ENCODE measurements at regions not wholly inside any gene's neighbourhood (a gene's known extent, or its start where the extent isn't known, plus 50 kb on each side); places are given as distances from the start of the nearest gene placed in this dataset.

DNA sequence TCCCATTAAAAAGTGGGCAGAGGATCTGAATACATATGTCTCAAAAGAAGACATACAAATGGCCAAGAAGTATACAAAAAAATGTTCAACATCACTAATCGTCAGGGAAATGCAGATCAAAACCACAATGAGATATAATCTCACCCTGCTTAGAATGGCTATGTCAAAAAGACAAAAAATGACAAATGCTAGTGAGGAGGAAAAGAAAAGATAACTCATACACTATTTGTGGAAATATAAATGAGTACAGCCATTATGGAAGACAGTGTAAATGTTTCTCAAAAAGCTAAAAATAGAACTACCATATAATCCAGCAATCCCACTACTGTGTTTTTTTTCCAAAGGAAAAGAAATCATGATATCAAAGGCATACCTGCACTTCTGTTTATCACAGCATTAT lies 450.7 kb downstream of the EFNA5 start:
- TF ChIP-seq, protein P1, sequence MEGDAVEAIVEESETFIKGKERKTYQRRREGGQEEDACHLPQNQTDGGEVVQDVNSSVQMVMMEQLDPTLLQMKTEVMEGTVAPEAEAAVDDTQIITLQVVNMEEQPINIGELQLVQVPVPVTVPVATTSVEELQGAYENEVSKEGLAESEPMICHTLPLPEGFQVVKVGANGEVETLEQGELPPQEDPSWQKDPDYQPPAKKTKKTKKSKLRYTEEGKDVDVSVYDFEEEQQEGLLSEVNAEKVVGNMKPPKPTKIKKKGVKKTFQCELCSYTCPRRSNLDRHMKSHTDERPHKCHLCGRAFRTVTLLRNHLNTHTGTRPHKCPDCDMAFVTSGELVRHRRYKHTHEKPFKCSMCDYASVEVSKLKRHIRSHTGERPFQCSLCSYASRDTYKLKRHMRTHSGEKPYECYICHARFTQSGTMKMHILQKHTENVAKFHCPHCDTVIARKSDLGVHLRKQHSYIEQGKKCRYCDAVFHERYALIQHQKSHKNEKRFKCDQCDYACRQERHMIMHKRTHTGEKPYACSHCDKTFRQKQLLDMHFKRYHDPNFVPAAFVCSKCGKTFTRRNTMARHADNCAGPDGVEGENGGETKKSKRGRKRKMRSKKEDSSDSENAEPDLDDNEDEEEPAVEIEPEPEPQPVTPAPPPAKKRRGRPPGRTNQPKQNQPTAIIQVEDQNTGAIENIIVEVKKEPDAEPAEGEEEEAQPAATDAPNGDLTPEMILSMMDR (IDR thresholded peaks at IDR 0.05; ENCODE audit: low read depth, low read length, missing control alignments) = no peak
- no peak for DNase-seq (ENCODE audit: extremely low read depth, low read depth)
- no peak overlapping the region for H3K4me3 ChIP-seq (replicated peaks; ENCODE audit: low read depth, low read length)

- TF ChIP-seq, protein P1 (IDR thresholded peaks at IDR 0.05; ENCODE audit: low read depth, low read length, missing control alignments) = no peak
- DNase-seq (ENCODE audit: extremely low read depth, low read depth) = no peak
- H3K4me3 ChIP-seq (replicated peaks; ENCODE audit: low read depth, low read length) = no peak overlapping the region
Measured at GRCh38 chr5:107218457-107219193, 452.1 kb downstream of the EFNA5 start.

DNA sequence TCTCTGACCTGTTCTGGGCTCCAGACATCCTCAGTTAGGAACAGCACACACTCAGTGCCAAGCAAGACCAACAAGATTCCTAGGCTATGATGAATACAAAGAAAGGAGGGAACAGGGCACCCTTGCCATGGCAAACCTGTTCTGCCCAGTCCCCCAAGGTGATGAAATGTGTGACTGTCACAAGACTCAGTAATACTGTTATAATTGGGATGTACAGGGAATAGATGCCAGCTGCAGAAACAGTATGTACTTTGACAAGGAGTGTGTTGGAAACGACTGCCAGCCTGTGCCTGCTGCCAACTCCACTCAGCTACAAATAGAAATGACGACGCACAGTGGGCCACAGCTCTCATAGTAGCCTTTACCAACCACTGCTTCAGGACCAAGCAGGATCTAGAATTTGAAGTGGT lies 453.0 kb downstream of the EFNA5 start:
- no peak for DNase-seq (ENCODE audit: extremely low read depth, low read depth)
- H3K4me3 ChIP-seq (replicated peaks; ENCODE audit: low read depth, low read length) = no peak overlapping the region
- TF ChIP-seq, protein P1 (IDR thresholded peaks at IDR 0.05; ENCODE audit: low read depth, low read length, missing control alignments) = no peak

- TF ChIP-seq, protein P1 (IDR thresholded peaks at IDR 0.05; ENCODE audit: low read depth, low read length, missing control alignments) = no peak
Measured at GRCh38 chr5:107216587-107216986, 454.1 kb downstream of the EFNA5 start.

DNA sequence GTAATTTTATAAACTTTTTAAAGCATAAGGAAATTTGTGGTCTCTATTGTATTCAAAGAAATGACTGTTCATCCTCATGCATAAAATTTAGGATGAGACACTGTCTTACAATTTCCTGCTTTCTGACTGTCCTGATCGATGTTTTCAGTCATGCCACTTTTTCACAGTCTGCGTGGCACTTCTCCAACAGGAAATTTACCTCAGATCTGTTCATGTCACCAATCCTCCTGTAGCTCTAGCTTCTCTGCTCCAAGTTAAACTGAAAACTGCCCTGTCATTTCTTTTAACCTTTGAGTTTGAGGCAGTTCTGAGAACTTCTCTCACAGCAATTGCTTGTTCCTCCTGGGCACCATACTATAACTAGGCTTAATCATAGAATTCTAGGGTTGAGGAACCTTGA lies 455.1 kb downstream of the EFNA5 start:
- TF ChIP-seq, protein P1 (IDR thresholded peaks at IDR 0.05; ENCODE audit: low read depth, low read length, missing control alignments) = no peak
- no peak overlapping the region for H3K4me3 ChIP-seq (replicated peaks; ENCODE audit: low read depth, low read length)
- no peak for DNase-seq (ENCODE audit: extremely low read depth, low read depth)

More at GRCh38 chr5:107216587-107216986, 454.1 kb downstream of the EFNA5 start:
- no peak overlapping the region for H3K4me3 ChIP-seq (replicated peaks; ENCODE audit: low read depth, low read length)
- no peak for DNase-seq (ENCODE audit: extremely low read depth, low read depth)

GRCh38 chr5:107213025-107213424 lies 457.7 kb downstream of the EFNA5 start:
- H3K4me3 ChIP-seq (replicated peaks; ENCODE audit: low read depth, low read length) = no peak overlapping the region
- no peak for DNase-seq (ENCODE audit: extremely low read depth, low read depth)

More at GRCh38 chr5:107213025-107213424, 457.7 kb downstream of the EFNA5 start:
- TF ChIP-seq, protein P1 (IDR thresholded peaks at IDR 0.05; ENCODE audit: low read depth, low read length, missing control alignments) = no peak

Measured in HFF-Myc (cell line).